Esophagus muscularis mucosa (tissue), 3 donors: ENCODE measurements at regions not wholly inside any gene's neighbourhood (a gene's known extent, or its start where the extent isn't known, plus 50 kb on each side); places are given as distances from the start of the nearest gene placed in this dataset.
"Not testable (repeated sequence)": the region's sequence is repeated elsewhere in the genome, so short reads cannot be mapped to it uniquely, and the experiment has no call there.

Experiments
- CTCF ChIP-seq, 3 experiments: fragments of 200-600 bp in 2 of 3; fragments of 450-650 bp in 1 of 3; sonication (generic) in 2 of 3; IDR thresholded peaks; one replicate each; pipeline ENCODE4 v1.5.1; 2017 to 2019; ENCODE audit warnings: antibody characterized with exemption in 3 of 3, mild to moderate bottlenecking in 2 of 3, moderate library complexity in 1 of 3
- POLR2A ChIP-seq: fragments of 450-650 bp; IDR thresholded peaks from one replicate; pipeline ENCODE4 v1.6.1; 2017; ENCODE audit warnings: antibody characterized with exemption, moderate library complexity, mild to moderate bottlenecking, low read depth
- POLR2AphosphoS5 ChIP-seq, 2 donors: sonication (generic); formaldehyde crosslinking; IDR thresholded peaks; one replicate each; pipeline ENCODE4 v1.6.1; 2017; ENCODE audit warnings: antibody characterized with exemption in 2 of 2

- not testable (repeated sequence) for TF ChIP-seq CTCF (IDR thresholded peaks at IDR 0.05); POLR2AphosphoS5 (IDR thresholded peaks at IDR 0.05); POLR2A
Measured at GRCh38 chr10:118420049-118420448, 77.9 kb upstream of the FAM204A start.
